Left cardiac atrium (tissue), 4 donors: ENCODE measurements at regions not wholly inside any gene's neighbourhood (a gene's known extent, or its start where the extent isn't known, plus 50 kb on each side); places are given as distances from the start of the nearest gene placed in this dataset.
"Not testable (repeated sequence)": the region's sequence is repeated elsewhere in the genome, so short reads cannot be mapped to it uniquely, and the experiment has no call there.

Experiments
- ATAC-seq, 2 donors: fragments of 200-7000 bp; cut with Tn5 transposase; one replicate each; pipeline ENCODE4 v1.9.1; 2020; ENCODE audit warnings: mild to moderate bottlenecking in 2 of 2, moderate library complexity in 2 of 2
- DNase-seq: peaks from one replicate; pipeline ENCODE4 v3.0.0-alpha.2; 2020
- intact Hi-C, 2 donors: fragments of 100-400 bp; cut with DNase I; formaldehyde crosslinking; loops; one replicate each; pipeline versions ENCODE4 v1.14.1 to v1.15.1; 2022 to 2023
- donor health status: DM: no; HTN: yes; CAD: no.
- donor health status: DM: no; HTN: yes; CAD: no; lungs with severe emphysema.
- donor health status: DM: yes; HTN: yes; CAD: no.
- donor health status: Dilated cardiomyopathy.

DNA sequence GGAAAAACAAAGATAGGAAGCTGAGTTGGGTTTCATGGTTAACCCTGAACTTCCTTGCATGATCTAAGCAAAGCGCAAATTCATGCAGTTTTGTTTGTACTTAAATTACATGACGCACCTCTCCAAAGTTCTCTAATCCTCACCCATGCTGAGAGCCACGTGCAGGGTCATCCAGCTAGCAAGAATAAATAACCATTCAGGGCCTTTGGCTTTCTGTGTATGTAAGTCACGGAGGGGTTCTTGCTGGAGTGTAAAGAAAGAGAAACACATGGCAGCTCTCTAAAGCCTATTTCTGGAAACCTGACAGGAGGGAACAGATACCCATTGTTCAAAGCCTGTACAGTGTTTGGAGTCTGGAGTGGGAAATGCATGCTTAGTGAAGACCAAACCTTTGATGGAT, 171.7 kb upstream of the CCN2 start:
- intact Hi-C loops = no loop called here
- peak in 1 of 2 donors; percentile 88 for ATAC-seq
- no peak for DNase-seq

DNA sequence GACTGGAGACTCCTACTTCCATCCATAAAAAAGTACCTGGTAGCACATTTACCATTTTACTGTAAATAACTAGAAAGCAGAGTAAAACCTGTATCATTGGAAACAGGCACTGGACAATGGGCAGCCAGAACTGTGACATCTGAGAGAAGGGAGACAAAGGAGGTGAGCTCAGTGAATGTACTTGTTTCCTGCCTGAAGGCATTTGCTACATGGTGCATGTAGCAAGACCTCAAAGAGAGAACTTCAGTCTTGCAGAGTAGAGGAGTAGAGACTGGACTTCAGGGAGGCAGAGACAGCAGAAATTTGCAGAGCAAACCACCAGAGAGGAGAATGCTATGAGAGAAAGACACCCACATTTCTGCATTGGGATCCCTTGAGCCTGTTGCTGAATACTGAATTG, 171.0 kb upstream of the CCN2 start:
- DNase-seq (no peak), ATAC-seq (no peak)
- intact Hi-C loops = no loop called here

DNA sequence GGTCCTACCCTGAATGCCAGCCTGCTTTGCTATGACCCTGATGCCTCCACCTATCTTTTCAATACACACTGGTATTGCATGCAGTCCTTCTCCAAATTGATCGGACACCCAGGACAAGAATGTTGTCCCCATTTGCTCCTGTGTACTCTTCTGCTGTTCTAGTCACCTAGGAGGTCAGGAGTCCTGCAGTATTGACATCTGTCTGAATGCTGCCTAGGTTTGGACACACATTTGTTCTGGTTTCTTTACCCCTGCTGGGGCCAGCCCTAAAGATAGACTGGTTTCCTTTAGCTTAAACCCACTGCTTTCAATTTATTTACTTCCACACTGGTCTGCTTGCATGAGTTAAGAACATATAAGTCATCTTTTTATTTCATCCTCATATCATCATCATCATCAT, 167.0 kb upstream of the CCN2 start:
- intact Hi-C loops = no loop called here
- DNase-seq (no peak), ATAC-seq (no peak)

DNA sequence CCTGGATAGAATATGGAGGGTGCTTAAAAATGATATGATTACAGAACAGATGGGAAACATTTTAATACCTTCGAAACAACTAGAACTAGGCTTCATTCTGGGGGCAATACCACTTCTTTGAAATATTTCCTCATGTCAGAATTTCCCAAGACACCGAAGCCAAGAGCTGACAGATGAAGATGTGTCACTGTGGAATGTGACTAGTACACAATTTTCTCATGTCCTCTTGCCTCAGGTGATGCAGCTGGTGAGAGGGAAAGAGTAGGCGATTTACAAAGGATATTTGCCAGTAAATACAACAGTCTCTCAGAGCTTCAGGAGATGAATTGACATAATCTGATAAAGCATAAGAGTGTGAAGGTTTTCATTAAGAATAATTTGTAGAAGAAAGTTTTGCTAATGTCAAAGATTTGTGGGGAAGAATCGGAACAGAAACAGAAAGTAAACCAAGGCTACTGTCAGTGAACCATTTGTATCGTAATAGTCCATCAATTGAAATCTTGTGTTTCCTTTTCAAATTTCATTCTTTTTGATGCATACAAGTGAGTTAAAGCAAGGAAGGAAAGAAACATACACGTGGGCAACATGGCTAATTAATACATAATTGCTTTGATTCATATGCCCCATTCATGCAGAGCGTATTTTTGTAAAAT, 164.7 kb upstream of the CCN2 start:
- DNase-seq (no peak), ATAC-seq (peak; percentile 8 to 44)
- intact Hi-C loops = no loop called here

DNA sequence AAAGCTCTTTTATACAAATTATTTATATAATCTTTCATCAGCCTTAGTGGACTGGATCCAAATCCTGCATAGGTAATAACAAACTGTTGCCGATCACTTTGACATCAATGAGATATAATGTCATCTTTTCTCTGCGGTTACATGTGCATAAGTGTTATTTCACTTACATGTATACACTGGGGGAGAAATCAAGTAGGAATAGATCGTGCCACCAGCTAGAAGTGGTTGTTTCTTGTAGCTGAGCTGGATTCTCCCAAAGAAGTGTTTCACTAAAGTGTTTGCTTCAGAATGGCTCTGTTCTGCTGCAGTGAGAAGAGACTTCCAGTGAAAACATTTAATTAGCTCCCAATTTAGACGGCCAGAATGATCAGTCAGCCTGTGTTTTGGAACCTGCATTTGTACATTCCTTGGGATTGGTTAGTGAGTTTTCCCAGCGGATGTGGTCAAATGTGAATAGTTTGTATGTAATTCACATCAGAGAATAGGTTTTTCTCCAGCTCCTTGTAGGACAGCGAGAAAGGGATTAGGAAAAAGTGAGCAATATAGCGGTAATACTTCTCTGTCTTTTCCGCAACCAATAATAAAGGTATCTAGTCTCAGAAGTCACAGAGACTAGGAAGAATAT, 163.1 kb upstream of the CCN2 start:
- ATAC-seq (no peak), DNase-seq (no peak)
- intact Hi-C loops = no loop called here

DNA sequence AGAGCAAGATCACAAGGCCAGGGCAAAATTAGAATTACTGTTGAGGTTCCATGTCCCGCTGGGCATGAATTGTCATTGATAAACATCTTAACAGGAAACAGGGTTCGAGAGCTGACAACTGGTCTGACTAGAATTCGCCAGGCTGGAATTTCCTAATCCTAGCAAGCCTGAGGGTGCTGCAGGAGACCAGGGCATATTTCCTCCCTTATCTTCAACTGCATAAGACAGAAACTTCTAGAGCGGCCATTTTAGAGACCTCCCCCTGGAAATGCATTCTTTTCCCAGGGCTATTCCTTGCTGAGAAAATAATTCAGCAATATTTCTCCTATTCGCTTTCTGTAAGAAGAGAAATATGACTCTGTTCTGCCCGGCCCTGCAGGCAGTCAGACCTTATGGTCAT, 158.6 kb upstream of the CCN2 start:
- intact Hi-C loops, ATAC-seq, DNase-seq: not testable (repeated sequence)

DNA sequence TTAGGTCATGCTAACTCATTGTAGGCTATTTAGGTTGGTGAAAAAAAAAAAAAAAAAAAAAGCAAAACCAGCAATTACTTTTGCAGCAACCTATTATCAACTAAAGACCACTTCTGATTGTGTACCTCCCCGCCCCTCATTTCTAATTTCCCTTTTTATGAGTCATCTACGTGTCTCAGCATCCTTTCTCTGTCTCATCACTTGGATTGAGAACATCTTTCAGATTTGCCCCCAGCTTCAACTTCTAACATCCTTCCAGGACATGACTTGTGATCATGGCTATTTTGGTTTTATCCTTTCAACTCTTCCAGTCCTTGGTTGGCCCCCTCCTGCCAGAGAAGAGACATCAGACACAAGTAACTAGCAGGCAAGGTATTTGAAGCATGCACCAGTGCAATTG, 156.7 kb upstream of the CCN2 start:
- DNase-seq (no peak), ATAC-seq (no peak)
- intact Hi-C loops = no loop called here

DNA sequence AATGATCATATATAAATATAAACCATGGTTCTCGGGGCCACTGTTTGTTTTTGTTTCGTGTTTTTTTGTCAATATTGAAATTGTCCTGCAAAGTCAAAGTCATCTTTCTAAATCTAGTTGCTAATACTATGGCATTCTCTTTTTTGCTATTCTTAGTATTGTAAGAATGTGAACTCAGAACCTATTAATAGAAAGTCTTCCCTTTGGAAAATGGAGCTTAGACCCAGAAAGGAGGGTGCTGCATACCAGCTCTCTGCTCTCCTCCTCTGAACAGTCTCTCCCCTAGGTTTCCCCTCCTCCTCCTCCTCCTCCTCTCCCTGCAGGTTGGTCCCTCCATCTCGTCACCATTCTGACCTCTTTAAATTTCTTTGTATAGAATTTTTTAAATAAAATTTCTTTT, 150.4 kb upstream of the CCN2 start:
- intact Hi-C loops = no loop called here
- ATAC-seq = peak in 1 of 2 donors; percentile 47
- DNase-seq = no peak

DNA sequence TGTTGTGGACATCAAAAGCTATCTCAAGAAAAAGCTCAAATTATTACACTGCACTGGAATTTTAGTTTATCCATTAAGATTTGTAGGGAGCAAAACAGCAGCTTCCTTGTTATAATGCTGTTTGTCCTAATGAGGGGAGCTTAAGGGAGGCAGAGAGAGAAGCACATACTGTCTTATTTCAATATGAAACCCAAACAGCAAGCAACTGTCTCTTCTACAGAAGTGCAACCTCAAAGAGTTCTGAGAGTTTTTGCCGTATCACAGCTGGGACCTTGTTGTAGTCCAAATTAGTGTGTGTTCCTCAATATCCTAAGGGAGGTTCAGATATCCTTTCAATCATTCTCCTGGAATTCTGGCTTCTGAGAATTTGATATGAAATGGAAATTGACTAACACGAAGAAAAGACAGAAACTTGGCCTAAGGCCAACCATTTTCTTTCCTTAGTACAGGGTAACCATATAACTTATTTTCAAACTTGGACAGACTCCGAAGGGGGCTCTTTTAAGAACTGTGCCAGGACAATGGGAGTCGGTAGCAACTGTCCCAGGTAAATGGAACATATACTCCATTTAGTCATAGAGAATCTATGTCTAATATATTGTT, 149.3 kb upstream of the CCN2 start:
- ATAC-seq (no peak), DNase-seq (no peak)
- intact Hi-C loops = no loop called here

DNA sequence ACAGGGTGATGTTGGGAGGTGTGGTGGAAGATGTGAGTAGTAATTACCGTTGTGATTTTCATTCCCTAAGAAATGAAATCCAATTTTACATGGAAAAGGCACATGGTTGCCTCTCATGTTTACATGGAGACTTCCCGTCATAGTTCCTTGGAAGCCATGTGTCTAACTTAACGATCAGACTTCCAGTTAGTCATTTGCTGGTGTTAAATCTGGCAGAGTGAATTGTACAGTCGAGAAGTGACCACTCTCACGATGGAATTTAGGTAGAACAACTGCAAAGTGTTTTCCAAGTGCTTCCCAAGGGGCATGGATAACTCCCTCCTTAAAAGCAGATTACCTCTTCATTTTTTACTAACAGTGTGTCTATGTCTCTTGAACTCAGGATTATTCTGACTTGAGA, 145.8 kb upstream of the CCN2 start:
- no peak for DNase-seq
- intact Hi-C loops = no loop called here
- ATAC-seq = no peak

DNA sequence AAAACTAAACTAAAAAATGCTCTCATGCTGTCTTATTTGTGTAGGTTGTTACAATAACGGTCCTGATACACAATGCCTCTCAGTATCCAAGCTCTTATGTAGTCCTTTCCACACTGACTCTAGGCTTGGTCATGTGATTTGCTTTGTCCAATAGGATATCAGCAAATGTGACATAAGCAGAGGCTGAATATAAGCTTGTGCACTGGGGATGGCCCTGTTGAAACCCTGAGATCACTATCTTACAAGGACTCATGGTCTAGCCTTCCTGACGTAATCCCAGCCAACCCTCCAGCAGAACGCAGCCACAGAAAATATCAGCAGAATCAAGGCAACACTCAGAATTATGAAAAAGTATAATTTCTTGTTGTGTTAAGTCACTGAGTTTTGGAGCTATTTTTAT, 145.1 kb upstream of the CCN2 start:
- intact Hi-C loops = no loop called here
- ATAC-seq (no peak), DNase-seq (no peak)

DNA sequence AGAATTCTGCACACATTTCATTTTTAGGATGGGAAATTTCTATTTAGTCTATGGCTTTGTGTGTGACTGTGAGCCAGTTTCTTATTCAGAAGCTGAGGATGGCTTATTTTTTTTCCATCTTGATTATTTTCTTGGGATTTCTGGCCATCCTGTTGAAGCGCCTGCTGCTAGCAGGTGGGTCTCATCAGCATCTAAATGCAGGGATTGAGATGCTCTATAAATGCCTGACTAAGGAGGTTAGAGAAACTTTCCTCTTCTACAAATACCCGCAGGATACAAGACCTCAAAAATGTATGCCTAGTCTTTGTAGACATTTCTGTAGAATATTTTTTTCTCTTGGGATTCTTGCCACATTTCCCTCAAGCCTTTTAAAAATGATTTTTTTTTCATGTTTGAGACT, 138.0 kb upstream of the CCN2 start:
- DNase-seq = no peak
- intact Hi-C loops = loop anchor here in 1 of 2 donors (5.0 kb wide), 1 partner anchor 43 kb away; no protein-coding TSS in a partner anchor
- ATAC-seq = no peak

DNA sequence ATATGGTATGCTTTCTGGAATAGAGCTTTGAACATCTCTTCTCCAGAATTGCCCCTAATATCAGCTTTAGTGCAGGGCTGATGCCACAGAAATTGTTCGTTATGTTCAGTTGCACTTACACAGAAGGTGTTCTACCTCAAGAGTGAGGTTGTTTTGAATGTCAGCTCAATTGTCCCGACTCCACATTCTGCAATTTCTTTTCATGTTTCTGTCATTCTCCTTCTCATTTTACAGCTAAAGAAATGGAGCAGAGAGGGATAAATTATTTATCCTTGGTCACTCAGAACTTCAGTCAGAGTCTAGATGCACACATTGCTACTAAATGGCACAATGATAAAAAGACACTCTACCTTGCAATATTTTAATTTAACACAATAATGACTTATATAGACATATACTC, 137.0 kb upstream of the CCN2 start:
- DNase-seq (no peak), ATAC-seq (no peak)
- intact Hi-C loops = loop anchor here in 1 of 2 donors (5.0 kb wide), 1 partner anchor 44 kb away; no protein-coding TSS in a partner anchor

DNA sequence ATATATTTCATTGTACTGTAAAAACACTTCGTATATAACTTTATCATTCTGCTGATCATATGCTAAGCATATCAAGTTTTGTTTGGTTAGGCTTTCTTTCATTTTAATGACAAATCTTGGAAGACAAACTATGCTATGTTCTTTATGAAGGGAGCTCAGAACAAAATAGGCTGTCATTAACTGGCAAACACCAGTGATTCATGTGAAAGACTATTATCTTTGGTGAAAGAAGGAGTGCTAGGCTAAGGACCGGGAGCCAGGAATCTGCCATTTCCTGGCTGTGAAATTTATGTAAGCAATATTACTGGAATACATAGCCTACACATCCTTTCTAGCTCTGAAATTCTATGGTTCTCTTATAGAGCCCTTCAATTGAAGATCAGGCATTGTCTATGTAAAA, 136.2 kb upstream of the CCN2 start:
- ATAC-seq = no peak
- DNase-seq = no peak
- intact Hi-C loops = loop anchor here in 1 of 2 donors (5.0 kb wide), 1 partner anchor 45 kb away; no protein-coding TSS in a partner anchor

DNA sequence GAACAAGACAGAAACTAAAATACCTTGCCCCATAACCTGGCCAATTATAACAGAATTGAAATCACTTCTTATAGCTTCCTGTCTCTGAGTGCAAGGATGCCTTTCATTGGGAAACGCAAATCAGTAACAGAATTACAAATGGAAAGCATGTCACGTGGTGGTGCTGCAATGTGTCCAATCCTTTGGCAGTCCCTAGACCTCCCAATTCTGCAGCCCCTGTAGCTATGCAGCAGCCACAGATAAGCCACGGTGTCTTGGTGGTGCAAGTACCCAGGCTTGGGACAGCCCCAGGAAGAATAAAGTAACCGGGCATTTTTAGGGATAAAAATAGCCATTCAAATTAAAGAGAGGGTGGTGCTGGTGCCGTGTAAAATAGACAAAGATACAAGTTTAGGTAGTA, 134.6 kb upstream of the CCN2 start:
- DNase-seq (no peak), ATAC-seq (peak; percentile 34 to 50)
- intact Hi-C loops = loop anchor here in 1 of 2 donors (5.0 kb wide), 1 partner anchor 47 kb away; no protein-coding TSS in a partner anchor

DNA sequence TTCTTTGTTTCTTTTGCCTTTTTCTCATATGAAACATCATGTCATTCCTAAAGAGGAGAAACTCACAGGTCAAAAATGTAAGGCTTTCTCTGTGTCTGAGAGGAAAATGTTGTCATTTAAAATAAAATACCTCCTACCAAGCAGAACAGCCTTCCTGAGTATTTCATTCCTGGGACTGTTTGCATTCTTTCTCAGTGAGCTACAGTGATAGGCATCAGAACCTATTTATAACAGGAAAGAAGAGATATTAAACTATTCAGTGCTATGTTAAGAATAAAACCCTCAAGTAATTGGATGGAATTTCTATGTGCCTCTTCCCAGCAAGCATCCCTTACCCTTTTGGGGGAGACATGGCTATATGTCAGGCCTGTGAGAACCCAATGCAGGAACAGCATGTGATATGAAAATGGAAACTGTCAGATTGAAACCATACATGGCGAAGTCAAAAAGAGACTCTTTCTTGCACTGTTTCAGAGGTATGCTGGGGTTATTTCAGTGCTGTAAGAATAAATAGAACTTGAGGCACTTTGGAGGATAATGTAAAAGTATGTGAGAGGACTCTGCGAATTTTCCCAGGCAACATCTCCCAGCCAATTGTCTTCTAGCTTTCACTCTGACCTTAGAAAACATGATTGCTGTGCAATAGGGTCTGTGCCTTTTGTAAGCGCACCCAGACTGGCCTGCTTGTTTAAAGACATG, 133.8 kb upstream of the CCN2 start:
- no peak for DNase-seq
- peak; percentile 68 to 78 for ATAC-seq
- intact Hi-C loops = loop anchor here in 1 of 2 donors (5.0 kb wide), 1 partner anchor 47 kb away; no protein-coding TSS in a partner anchor

DNA sequence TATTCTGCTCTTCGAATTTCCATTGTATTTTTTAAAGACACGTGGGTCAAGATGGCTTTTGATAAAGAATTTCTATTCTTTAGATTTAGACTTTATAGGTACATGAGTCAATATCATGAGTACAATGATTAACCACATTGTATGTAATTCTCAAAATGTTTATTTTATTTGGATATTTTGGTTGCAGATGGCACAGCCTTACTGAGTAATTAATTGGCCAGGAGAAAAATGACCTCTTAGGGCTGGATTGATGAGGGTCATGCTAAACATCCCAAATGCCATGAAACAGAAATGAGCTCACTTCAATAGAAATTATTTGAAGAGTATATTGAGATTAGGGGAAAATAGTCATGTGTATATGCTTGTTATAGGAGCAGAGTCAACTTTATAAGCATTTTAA, 131.2 kb upstream of the CCN2 start:
- no peak for ATAC-seq
- intact Hi-C loops = no loop called here
- no peak for DNase-seq

DNA sequence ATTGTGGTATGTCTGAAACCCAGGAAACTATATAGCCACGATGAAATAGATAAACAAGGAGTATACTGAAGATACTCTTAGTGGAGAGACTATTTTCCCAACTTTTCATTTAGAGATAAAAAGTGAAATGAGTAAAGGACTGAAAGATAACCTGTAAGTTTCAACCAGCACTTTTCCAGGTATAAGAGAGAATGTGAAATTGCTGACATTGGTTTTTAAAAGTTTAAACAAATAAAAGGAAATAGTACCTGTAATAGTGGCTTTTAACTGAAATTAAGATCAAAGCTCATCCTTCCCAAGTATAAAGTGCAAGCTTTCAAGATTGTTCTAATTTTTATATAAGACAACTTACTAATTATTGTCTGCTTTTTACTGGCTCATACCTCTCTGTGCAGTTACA, 130.2 kb upstream of the CCN2 start:
- no peak for DNase-seq
- no peak for ATAC-seq
- intact Hi-C loops = no loop called here

DNA sequence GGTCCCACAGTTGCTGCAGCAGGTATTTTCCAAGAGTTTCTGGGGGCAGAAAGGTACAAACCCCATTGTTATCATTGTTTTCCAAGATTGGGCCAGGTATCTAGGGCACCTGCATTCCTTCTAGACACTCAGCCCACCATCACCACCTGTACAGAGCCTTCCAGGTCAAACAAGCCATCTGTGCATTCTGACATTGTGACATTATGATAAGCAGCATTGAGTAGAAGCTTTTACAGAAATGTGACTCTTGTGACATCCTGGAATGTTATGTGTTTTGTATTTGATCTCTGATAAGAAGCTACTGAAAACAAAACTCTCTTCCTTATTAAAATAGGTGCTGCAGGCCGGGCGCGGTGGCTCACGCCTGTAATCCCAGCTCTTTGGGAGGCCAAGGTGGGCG, 128.1 kb upstream of the CCN2 start:
- intact Hi-C loops = no loop called here
- DNase-seq (no peak), ATAC-seq (no peak)

DNA sequence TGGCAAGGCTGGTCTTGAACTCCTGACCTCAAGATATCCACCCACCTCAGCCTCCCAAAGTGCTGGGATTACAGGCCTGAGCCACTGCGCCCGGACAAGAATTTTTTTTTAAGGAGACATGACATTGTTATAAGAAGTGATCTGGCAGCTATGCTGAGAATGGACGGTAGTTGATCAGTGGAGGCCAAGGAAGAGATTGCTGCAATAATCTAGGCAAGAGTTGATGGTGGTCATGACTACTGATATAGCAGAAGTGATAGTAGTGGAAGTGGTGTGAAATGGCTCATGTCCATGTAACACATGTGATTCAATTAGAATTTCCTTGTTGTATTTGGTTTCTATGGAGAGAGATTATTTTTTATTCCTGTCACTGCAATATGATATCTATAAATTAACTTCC, 125.3 kb upstream of the CCN2 start:
- intact Hi-C loops = no loop called here
- no peak for DNase-seq
- ATAC-seq = no peak
